ENCODE measurements at regions not wholly inside any gene's neighbourhood (a gene's known extent, or its start where the extent isn't known, plus 50 kb on each side); places are given as distances from the start of the nearest gene placed in this dataset.

GRCh38 chr5:99133921-99134320, 205.1 kb upstream of the CHD1 start:
- Histone ChIP-seq H3K4me1 (ENCODE audit: control insufficient read depth in 5 of 5, insufficient read depth in 5 of 5, low read length in 5 of 5) (no peaks in the 10 kb centered on the region), H3K27me3 (ENCODE audit: control insufficient read depth in 3 of 3, insufficient read depth in 3 of 3, low read length in 2 of 3) (no peaks in the 10 kb centered on the region), H3K27ac (ENCODE audit: low read depth in 1 of 2, low read length in 1 of 2) (no peak overlapping the region), H3K36me3 (ENCODE audit: control insufficient read depth in 4 of 4, insufficient read depth in 4 of 4, low read length in 4 of 4) (no peaks in the 10 kb centered on the region), H3K9ac (ENCODE audit: insufficient read depth in 1 of 2, low read length in 2 of 2) (no peak overlapping the region), H3K9me3 (ENCODE audit: control insufficient read depth in 4 of 4, insufficient read depth in 3 of 4, low read length in 3 of 4) (peaks cover 0 to 2% (median 0%) of the 10 kb centered on the region in 4 donors), H3K4me3 (no peak overlapping the region)
- ATAC-seq (ENCODE audit: insufficient read depth, low FRiP score) (no peak), DNase-seq (no peak)
- TF ChIP-seq, protein P1, sequence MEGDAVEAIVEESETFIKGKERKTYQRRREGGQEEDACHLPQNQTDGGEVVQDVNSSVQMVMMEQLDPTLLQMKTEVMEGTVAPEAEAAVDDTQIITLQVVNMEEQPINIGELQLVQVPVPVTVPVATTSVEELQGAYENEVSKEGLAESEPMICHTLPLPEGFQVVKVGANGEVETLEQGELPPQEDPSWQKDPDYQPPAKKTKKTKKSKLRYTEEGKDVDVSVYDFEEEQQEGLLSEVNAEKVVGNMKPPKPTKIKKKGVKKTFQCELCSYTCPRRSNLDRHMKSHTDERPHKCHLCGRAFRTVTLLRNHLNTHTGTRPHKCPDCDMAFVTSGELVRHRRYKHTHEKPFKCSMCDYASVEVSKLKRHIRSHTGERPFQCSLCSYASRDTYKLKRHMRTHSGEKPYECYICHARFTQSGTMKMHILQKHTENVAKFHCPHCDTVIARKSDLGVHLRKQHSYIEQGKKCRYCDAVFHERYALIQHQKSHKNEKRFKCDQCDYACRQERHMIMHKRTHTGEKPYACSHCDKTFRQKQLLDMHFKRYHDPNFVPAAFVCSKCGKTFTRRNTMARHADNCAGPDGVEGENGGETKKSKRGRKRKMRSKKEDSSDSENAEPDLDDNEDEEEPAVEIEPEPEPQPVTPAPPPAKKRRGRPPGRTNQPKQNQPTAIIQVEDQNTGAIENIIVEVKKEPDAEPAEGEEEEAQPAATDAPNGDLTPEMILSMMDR (IDR thresholded peaks at IDR 0.05; ENCODE audit: control extremely low read depth, extremely low read depth) = no peak
- 87 to 92% methylated on average over 4 of the region's 4 CpGs for WGBS, 2 donors

DNA sequence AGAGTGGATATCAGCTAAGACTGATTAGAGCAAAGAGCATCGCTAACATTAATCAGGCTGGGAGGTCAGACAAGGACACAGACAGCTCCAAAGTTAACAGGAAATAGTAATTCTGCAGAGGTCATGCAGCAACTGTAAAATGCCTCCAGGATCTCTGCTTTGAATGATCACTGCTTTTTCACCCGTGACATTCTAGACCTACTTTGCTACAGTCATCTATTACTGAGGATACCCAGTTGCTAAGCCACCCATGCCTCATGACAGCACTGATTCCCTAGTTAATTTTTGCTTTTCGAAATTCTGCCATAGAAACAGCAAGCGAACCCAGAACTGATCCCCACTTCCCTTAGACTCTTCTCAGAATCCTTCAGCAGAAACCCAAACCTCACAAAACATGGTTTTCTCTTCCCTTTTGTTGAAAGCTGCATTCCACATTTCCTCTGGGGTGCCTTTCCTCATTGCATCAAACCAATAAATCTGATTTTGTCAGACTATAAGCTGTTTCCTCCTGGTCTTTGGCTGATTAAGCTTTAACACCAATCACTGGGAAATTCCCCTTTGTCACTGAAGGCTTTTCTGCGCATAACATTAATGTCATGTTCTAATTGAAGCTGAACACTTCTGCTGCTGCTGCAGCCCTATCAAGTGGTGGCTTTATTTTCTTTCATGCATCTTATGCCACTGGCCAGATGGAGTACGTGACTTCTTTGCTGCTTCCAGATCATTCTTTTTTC, 201.1 kb upstream of the CHD1 start:
- DNase-seq (no peak), ATAC-seq (ENCODE audit: insufficient read depth, low FRiP score) (no peak)
- no peaks in the 10 kb centered on the region for H3K9me3 ChIP-seq (ENCODE audit: control insufficient read depth in 4 of 4, insufficient read depth in 3 of 4, low read length in 3 of 4)
- H3K9ac ChIP-seq (ENCODE audit: insufficient read depth in 1 of 2, low read length in 2 of 2) = no peak overlapping the region
- no peak overlapping the region for H3K27ac ChIP-seq (ENCODE audit: low read depth in 1 of 2, low read length in 1 of 2)
- H3K4me1 ChIP-seq (ENCODE audit: control insufficient read depth in 5 of 5, insufficient read depth in 5 of 5, low read length in 5 of 5) = no peaks in the 10 kb centered on the region
- WGBS, 2 donors = 33 to 47% methylated on average over 6 of the region's 6 CpGs
- TF ChIP-seq, protein P1 (IDR thresholded peaks at IDR 0.05; ENCODE audit: control extremely low read depth, extremely low read depth) = no peak
- no peaks in the 10 kb centered on the region for H3K27me3 ChIP-seq (ENCODE audit: control insufficient read depth in 3 of 3, insufficient read depth in 3 of 3, low read length in 2 of 3)
- H3K4me3 ChIP-seq = no peak overlapping the region
- H3K36me3 ChIP-seq (ENCODE audit: control insufficient read depth in 4 of 4, insufficient read depth in 4 of 4, low read length in 4 of 4) = no peaks in the 10 kb centered on the region

DNA sequence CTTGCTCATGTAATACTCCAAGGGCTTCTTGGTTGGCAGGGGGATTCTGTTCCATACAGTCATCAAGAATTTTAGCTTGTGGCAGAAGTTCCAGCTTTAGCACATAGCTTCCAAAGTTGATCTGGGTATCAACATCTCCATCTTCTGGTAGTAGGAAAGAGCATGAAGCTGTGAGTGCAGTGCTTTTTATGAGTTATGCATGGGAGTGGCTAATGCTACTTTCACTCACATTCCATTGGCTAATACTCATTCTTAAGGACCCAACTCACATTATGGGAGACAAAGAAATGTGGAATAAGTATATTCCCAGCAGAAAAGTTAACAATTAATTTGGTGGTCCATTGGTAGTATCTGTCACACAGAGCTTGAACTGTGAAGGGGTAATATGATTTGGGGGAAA, 194.2 kb upstream of the CHD1 start:
- TF ChIP-seq, protein P1 (IDR thresholded peaks at IDR 0.05; ENCODE audit: control extremely low read depth, extremely low read depth) = no peak
- no peak overlapping the region for H3K27ac ChIP-seq (ENCODE audit: low read depth in 1 of 2, low read length in 1 of 2)
- DNase-seq = no peak
- H3K4me1 ChIP-seq (ENCODE audit: control insufficient read depth in 5 of 5, insufficient read depth in 5 of 5, low read length in 5 of 5) = no peaks in the 10 kb centered on the region
- no peaks in the 10 kb centered on the region for H3K27me3 ChIP-seq (ENCODE audit: control insufficient read depth in 3 of 3, insufficient read depth in 3 of 3, low read length in 2 of 3)
- H3K9ac ChIP-seq (ENCODE audit: insufficient read depth in 1 of 2, low read length in 2 of 2) = no peak overlapping the region
- no peak for ATAC-seq (ENCODE audit: insufficient read depth, low FRiP score)
- H3K4me3 ChIP-seq = no peak overlapping the region
- no peaks in the 10 kb centered on the region for H3K9me3 ChIP-seq (ENCODE audit: control insufficient read depth in 4 of 4, insufficient read depth in 3 of 4, low read length in 3 of 4)
- no peaks in the 10 kb centered on the region for H3K36me3 ChIP-seq (ENCODE audit: control insufficient read depth in 4 of 4, insufficient read depth in 4 of 4, low read length in 4 of 4)

GRCh38 chr5:99119326-99119725, 190.5 kb upstream of the CHD1 start:
- WGBS, 2 donors = 88 to 93% methylated on average over 3 of the region's 3 CpGs

More at GRCh38 chr5:99119326-99119725, 190.5 kb upstream of the CHD1 start:
- Histone ChIP-seq H3K4me3 (no peak overlapping the region), H3K4me1 (ENCODE audit: control insufficient read depth in 5 of 5, insufficient read depth in 5 of 5, low read length in 5 of 5) (no peaks in the 10 kb centered on the region), H3K9me3 (ENCODE audit: control insufficient read depth in 4 of 4, insufficient read depth in 3 of 4, low read length in 3 of 4) (no peaks in the 10 kb centered on the region), H3K9ac (ENCODE audit: insufficient read depth in 1 of 2, low read length in 2 of 2) (no peak overlapping the region), H3K36me3 (ENCODE audit: control insufficient read depth in 4 of 4, insufficient read depth in 4 of 4, low read length in 4 of 4) (no peaks in the 10 kb centered on the region), H3K27me3 (ENCODE audit: control insufficient read depth in 3 of 3, insufficient read depth in 3 of 3, low read length in 2 of 3) (no peaks in the 10 kb centered on the region), H3K27ac (ENCODE audit: low read depth in 1 of 2, low read length in 1 of 2) (no peak overlapping the region)
- no peak for DNase-seq
- TF ChIP-seq, protein P1 (IDR thresholded peaks at IDR 0.05; ENCODE audit: control extremely low read depth, extremely low read depth) = no peak
- ATAC-seq (ENCODE audit: insufficient read depth, low FRiP score) = no peak

All from lung (tissue), 11 donors.